Thyroid gland (tissue), 4 donors: ENCODE measurements at regions not wholly inside any gene's neighbourhood (a gene's known extent, or its start where the extent isn't known, plus 50 kb on each side); places are given as distances from the start of the nearest gene placed in this dataset.

ENCODE experiments used
- POLR2A ChIP-seq, 2 donors: fragments of 450-650 bp; IDR thresholded peaks; one replicate each; pipeline ENCODE4 v1.6.1; 2017; ENCODE audit warnings: antibody characterized with exemption in 2 of 2, mild to moderate bottlenecking in 2 of 2, moderate library complexity in 1 of 2
- TF ChIP-seq, protein P1 (sequence below), 6 experiments: fragments of 200-600 bp in 3 of 6; fragments of 450-650 bp in 3 of 6; sonication (generic) in 3 of 6; IDR thresholded peaks; one replicate each; pipeline ENCODE4 v1.5.1; 2016 to 2019; ENCODE audit warnings: antibody characterized with exemption in 6 of 6, mild to moderate bottlenecking in 2 of 6, inconsistent platforms in 1 of 6, moderate library complexity in 1 of 6

GRCh38 chr2:187056416-187057334 lies 207.7 kb upstream of the ZSWIM2 start:
- TF ChIP-seq, protein P1, sequence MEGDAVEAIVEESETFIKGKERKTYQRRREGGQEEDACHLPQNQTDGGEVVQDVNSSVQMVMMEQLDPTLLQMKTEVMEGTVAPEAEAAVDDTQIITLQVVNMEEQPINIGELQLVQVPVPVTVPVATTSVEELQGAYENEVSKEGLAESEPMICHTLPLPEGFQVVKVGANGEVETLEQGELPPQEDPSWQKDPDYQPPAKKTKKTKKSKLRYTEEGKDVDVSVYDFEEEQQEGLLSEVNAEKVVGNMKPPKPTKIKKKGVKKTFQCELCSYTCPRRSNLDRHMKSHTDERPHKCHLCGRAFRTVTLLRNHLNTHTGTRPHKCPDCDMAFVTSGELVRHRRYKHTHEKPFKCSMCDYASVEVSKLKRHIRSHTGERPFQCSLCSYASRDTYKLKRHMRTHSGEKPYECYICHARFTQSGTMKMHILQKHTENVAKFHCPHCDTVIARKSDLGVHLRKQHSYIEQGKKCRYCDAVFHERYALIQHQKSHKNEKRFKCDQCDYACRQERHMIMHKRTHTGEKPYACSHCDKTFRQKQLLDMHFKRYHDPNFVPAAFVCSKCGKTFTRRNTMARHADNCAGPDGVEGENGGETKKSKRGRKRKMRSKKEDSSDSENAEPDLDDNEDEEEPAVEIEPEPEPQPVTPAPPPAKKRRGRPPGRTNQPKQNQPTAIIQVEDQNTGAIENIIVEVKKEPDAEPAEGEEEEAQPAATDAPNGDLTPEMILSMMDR (IDR thresholded peaks at IDR 0.05), result no peak
- TF ChIP-seq POLR2A (IDR thresholded peaks at IDR 0.05), result no peak
